Stimulated activated CD4-positive, alpha-beta T cell treated with anti-CD3 and anti-CD28 coated beads, Interleukin-2, amount 100 ng/mL, for 4 hours (primary cell): ENCODE measurements at regions not wholly inside any gene's neighbourhood (a gene's known extent, or its start where the extent isn't known, plus 50 kb on each side); places are given as distances from the start of the nearest gene placed in this dataset.

Experiments
- DNase-seq: peaks from one replicate; pipeline ENCODE4 v3.0.0-alpha.2; 2020; ENCODE audit warnings: low read depth

DNA sequence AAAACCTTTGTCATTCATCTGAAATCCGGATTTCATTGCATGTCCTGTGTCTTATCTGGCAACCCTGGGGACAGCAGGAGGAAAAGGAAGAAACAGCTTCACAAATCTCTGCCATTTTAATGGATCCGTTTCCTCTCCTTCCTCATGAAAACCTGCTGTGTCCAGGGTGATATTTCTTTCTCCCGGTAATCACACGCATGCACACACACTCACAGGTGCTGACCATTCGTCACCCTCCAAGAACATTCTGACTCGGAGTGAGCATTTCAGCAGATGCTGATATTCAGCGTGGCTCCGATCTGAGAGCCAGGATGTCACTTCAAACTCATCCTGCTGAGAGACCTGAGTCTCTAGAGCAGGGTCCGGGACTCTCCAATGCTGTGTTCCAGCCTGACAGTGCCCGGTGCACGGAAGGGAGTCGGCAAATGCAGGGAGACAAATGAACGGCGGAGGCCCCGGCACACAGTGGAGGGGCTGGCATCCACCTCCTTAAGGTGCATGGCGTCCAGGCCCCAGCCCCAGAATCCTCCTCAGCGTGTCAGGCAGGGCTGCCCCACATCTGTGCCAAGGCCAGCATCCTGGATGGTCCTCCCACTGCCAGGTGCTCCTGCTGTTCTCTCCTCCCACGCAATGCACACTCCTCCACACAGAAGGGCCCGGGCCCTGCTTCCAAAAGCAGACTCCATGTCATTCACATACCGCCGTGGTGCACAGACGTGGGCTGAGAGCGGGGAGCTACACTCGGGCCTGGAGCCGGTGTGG, 70.7 kb downstream of the RBFOX3 start:
- no peak for DNase-seq

GRCh38 chr17:79538291-79538690, 72.6 kb downstream of the RBFOX3 start:
- DNase-seq: no peak

- no peak for DNase-seq
Observed at GRCh38 chr17:79537686-79538085, 73.2 kb downstream of the RBFOX3 start.

- DNase-seq: no peak
Observed at GRCh38 chr17:79537061-79537460, 73.8 kb downstream of the RBFOX3 start.

GRCh38 chr17:79536212-79536840, 74.5 kb downstream of the RBFOX3 start:
- DNase-seq: no peak

DNA sequence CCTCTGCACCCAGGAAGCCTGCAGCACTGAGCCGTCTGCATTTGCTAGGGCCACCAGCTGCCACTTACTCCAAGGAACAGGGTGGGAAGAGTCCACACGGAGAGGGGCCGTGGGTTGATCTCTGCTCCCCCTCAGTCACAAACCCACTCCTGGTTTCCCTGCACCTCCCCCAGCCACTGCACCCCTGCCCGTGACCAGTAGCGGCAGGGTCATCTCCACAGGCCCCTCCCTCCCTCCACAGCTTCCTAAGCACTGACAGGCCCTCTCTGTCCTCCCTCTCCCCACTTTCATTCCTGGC, 75.2 kb downstream of the RBFOX3 start:
- no peak for DNase-seq

- DNase-seq: no peak
Observed at GRCh38 chr17:79534851-79535727, 75.8 kb downstream of the RBFOX3 start.

DNA sequence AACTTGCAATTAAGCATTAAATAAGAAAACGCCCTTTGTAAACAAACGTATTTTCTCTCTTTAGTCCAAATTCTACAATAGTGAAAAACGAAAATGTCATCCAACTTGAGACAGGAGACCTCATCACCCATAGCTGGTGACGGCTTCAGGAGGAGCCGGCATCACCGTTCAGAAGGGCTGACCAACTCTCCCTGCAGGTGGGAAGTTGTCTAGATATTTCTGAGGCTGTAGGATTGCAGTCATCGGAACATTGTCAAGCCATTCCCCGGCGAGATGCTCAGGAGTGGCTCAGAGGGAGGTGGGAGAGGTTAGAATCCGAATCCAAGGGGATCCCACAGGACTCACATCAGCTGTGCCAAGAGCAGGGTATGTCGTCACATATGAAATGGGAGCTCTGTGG, 76.7 kb downstream of the RBFOX3 start:
- no peak for DNase-seq

DNA sequence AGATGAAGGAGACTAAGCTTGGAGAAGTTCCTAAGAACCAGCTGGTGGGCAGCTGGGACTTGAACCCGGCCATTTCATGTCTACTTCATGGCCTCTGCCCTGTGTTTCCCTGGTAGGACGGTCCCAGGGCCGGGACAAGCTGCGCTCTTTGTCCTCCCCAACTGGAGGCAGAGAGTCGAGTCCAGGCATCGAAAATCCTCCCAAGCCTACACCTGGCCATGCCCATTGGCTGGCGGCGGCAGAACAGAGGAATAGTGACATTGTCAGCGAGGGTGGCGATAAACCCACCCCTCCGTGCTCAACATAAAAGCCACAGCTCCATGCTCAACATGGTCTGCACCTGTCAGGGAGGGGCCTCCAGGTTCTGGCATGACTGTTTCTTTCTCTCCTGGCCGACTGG, 77.7 kb downstream of the RBFOX3 start:
- DNase-seq: no peak

DNA sequence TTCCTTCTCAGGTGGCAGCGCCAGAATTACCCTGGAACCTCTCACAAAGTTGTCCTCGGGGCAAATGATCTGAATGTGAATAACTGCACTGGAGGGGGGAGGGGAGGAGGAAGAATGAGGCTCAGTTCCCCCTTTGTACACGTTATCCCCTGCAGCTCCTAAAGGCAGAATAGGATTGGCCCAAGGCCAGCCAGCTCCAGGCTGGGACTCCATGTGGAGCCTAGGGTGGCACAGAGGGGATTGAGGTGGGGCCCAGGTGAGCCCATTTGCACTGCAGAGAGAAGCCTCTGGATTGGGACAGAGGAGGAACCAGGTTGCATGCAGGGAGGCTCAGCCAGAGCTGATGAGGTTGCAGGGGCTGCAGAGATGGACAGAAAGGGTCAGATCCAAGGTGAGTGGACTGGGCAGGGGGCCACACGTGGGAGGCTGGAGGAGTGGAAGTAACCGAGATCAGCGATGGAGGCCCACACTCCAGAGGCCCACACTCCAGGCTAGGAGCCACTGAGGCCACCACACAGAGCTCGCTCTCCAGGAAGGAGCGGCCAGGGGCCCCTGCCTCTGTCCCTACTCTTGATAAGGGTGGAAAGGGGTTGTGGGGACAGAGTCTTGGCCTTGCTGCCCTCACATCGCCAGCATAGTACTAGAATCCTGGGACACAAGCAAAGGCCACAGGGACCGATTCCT, 78.6 kb downstream of the RBFOX3 start:
- no peak for DNase-seq

DNA sequence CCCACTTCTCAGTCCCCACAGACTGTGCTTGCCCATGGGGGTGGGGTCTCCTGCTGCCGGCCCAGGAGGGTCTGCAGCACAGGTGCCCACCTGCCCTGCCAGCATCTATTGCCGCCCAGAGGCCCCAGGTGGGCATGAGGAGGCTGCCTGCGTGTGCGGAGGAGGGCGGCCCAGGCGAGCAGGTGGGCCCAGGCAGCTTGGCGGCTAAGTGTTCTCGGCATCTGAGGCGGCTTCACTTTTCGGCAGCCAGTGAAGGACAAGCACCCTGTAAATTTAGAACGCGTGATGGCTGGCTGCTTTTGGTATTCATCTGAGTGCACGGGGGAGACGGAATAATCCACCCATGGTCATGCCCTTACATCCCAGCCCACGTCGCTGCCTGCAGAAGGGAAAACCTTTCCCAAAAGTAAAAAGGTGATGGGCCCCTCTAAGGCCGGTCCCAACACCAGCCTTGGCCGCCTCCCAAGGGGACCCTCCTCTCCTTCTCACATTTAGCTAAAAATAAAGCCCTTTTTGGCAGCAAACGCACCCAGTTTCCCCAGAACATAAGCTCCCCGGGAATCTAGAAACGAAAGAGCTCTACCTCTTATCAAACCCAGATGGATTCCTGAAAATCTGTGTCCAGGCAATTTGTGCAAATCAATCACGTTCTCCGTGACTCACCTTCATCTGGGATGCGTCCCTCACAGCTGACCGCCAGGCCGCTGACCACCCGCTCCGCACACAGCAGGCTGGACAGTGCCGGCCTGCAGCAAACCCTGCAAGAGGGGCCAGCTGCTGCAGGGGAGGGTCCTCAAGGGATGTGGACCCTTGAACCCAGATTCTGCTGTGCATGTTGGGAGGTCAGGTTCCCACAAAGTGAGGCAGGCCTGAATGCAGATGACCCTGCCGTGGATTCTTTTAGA, 79.4 kb downstream of the RBFOX3 start:
- no peak for DNase-seq

DNA sequence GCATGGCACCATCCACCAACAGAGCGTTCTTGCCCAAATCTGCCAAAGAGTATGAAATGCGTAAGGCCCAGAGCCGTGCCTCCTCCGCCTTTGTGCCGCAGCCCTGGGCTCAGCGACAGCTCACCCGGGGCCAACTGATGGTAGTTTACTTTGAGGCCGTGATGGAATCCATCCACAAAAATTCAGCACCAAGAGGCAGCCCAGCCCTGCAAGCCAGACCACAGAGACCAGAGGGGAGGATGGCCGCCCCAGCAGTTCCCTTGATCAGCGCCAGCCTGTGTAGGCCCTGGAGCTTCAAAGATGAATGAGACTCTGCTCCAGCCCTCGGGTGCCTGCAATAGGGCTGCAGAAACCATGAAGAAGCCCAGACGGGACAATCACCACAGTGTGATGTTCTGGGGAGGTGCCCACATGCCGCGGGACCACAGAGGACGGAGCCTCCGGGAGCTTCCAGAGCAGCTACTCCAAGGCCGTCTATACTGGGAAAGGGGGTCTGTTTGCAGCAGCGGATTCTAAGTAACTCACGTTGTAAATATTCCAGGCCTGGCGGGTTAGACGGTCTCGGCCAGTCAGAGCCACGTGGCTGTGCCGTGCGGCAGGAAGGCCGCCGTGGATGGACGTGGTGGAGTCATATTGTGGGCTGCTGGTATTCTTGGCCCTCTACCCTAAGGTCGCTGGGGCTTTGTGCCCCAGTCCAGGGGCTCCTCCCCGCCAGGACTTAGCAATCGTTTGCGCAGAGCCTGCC, 80.3 kb downstream of the RBFOX3 start:
- DNase-seq: no peak

GRCh38 chr17:79529661-79530081, 81.2 kb downstream of the RBFOX3 start:
- DNase-seq: no peak

DNA sequence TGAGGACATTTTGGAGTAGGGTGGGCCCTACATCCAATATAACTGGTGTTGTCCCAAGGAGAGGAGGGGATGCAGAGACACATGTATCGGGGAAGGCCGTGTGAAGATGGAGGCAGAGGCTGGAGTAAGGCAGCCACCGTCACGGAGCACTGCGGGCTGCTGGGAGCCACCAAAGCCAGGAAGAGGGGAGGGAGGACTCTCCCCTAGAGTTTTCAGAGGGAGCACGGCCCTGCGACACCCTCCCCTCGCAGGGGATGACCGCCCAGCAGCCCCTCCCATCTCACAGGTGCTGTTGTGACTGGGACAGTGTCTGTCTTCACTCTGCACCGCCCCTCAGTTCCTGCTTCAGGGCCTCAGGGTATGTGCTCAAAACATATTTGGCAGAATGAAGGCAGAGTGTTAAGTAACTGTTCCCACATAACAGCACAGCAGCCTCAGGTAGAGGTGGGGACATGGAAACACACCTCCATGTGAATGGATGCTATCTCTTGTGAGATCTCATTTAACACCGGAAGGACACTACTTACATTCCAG, 82.2 kb downstream of the RBFOX3 start:
- no peak for DNase-seq

GRCh38 chr17:79527306-79527705, 83.5 kb downstream of the RBFOX3 start:
- DNase-seq: no peak

DNA sequence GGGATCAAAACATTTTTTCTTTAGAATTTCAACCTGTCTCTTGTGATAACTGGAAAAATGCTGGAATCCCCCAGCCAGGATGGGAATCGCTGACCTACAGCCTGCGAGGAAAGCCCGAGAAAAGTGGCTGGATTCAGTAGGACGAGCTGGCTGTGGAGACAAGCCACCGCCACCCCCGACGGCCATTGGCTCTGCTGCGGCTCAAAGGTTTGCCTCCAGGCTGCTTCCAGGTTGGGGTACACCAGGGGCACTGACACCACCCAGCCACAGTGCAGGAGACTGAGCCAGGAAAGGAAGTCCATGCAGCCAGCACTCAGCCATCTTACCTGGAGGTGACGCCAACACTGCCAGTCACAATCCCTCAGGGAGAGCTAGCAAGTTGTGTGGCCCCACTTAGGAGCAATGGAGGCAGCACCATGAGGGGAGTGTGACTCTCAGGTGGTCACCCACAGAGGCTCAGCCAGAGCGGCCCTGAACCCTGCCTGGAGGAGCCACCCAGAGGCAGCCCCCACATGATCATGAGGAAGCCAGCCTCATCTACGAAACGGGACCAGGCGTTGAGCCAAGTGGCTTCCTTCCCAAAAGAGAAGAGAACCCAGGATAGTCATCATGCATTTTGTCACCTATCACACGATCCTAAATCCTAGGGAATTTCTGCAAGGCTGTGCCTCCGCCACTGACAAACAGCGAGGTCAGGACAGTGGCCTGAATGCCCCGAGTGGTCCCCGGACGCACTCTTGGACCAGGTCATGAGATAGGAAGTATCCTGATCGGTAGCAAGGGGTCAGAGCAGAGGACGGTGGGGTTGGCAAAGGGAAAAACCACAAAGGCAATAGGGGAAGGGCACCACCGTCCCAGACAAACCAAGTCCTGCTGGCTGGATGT, 84.8 kb downstream of the RBFOX3 start:
- DNase-seq: no peak

DNA sequence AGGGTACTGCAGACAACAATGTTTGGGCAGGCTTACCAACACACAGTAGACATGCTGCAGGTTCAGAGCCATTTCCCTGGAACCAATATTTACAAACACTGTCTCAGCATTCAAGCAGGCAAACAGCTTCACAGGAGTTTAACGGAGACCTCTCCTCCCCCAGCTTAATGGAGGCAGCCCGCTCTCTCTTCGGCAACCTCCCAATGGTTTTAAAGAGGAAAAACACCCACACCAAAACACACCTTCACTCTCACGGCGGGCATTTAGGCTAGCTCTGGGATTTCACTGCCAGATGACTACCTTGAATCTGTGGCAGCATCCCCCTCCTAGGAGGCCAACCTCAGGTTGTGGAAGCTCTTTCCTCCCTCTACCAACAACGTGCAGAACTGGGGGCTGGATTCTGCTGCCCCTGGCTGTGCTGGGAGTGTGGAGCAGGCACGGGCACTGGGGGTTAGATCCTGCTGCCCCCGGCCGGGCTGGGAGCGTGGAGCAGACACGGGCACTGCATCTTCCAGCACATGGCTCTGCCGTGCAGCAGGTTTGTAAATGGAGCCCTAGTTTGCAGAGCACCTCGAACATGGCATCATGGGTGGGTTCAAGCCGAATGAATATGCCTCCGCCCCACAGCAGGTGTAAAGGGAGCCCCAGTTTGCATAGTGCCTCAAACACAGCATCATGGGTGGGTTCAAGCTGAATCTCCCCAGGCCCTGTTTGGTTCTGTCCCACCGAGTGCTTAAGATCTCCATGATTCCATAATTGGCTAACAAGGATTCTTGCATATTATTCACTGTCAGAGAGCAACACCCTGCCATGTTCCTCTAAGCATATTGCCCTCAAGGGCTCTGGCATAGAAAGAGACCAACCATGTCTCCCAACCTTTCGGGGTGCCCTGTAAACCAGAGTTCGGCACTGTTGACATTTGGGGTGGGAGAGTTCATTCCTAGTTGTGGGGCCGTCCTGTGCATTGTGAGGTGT, 86.4 kb downstream of the RBFOX3 start:
- no peak for DNase-seq

DNA sequence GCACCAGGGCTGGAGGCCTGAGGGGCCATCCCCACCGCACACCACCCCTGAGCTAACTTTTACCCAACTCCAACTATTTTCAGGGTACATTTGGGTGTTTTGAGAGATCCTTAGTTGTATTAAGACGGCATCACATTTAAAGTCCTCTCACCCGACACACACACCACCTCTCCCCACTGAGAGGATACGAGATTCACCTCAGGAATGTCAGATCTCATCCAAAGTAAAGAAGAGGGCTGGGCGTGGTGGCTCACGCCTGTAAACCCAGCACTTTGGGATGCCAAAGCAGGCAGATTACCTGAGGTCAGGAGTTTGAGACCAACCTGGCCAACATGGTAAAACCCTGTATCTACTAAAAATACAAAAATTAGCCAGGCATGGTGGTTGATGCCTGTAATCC, 88.4 kb downstream of the RBFOX3 start:
- no peak for DNase-seq
